IMR-90 (cell line): ENCODE measurements at regions not wholly inside any gene's neighbourhood (a gene's known extent, or its start where the extent isn't known, plus 50 kb on each side); places are given as distances from the start of the nearest gene placed in this dataset.

Experiments used
- ATAC-seq: fragments of 200-7000 bp; cut with Tn5 transposase; 2 replicates; pipeline ENCODE4 v1.9.1; 2020; ENCODE audit warnings: low read depth, mild to moderate bottlenecking, moderate library complexity
- BruUV-seq: library from RNA; stranded (reverse); fragments of 400-500 nt; replicated peaks from 2 replicates; lab custom pipeline; 2021; lab: Mats Ljungman, UMichigan
- CTCF ChIA-PET: fragments of 300-600 bp; formaldehyde crosslinking; extraction: SDS; loops from one replicate; lab custom pipeline; 2021; ENCODE audit warnings: antibody characterized with exemption; lab: Yijun Ruan, JAX
- POLR2A ChIA-PET: fragments of 300-600 bp; sonication (Branson Sonifier 250); formaldehyde crosslinking; loops from one replicate; lab custom pipeline; 2022; ENCODE audit warnings: antibody characterized with exemption; ENCODE audit not compliant: unreplicated experiment; lab: Charles Lee
- DNase-seq: peaks from one replicate; pipeline ENCODE4 v3.0.0; 2013
- H2AFZ ChIP-seq: replicated peaks from 2 replicates; pipeline ENCODE3; 2013; ENCODE audit warnings: low read length, mild to moderate bottlenecking; ENCODE audit not compliant: poor library complexity
- H2AK5ac ChIP-seq: 2 replicates; pipeline ENCODE4 v1.6.1; 2013; ENCODE audit warnings: low read depth, low read length, inconsistent platforms
- H2AK9ac ChIP-seq: replicated peaks from 2 replicates; pipeline ENCODE3; 2013; ENCODE audit warnings: mild to moderate bottlenecking, low read depth, low read length, moderate library complexity; ENCODE audit not compliant: poor library complexity
- H2BK120ac ChIP-seq: 2 replicates; pipeline ENCODE4 v1.6.1; 2013; ENCODE audit warnings: low read depth, low read length, inconsistent platforms
- H2BK15ac ChIP-seq: 3 replicates; pipeline ENCODE4 v1.6.1; 2013; ENCODE audit warnings: low read depth, low read length, inconsistent platforms
- H2BK20ac ChIP-seq: 2 replicates; pipeline ENCODE4 v1.6.1; 2013; ENCODE audit warnings: low read depth, mild to moderate bottlenecking, inconsistent platforms, low read length, moderate library complexity
- H2BK5ac ChIP-seq: 2 replicates; pipeline ENCODE4 v1.6.1; 2013; ENCODE audit warnings: mild to moderate bottlenecking, low read depth, low read length, inconsistent platforms; ENCODE audit not compliant: poor library complexity, severe bottlenecking
- H3K14ac ChIP-seq: replicated peaks from 2 replicates; pipeline ENCODE4 v1.6.1; 2013; ENCODE audit warnings: low read depth, low read length, inconsistent platforms
- H3K18ac ChIP-seq: 2 replicates; pipeline ENCODE4 v1.6.1; 2013; ENCODE audit warnings: low read depth, low read length, control low read depth
- H3K23ac ChIP-seq: 2 replicates; pipeline ENCODE4 v1.6.1; 2013; ENCODE audit warnings: low read depth, low read length, inconsistent platforms
- H3K27ac ChIP-seq: 2 replicates; pipeline ENCODE4 v1.5.1; 2013; ENCODE audit warnings: mild to moderate bottlenecking, control low read depth, low read length; ENCODE audit not compliant: insufficient read depth
- H3K27me3 ChIP-seq: 2 replicates; pipeline ENCODE4 v1.6.1; 2013; ENCODE audit warnings: low read length; ENCODE audit not compliant: control insufficient read depth, insufficient read depth
- H3K36me3 ChIP-seq: 2 replicates; pipeline ENCODE4 v1.6.1; 2013; ENCODE audit warnings: low read length, mixed read lengths; ENCODE audit not compliant: control insufficient read depth, insufficient read depth
- H3K4ac ChIP-seq: 2 replicates; pipeline ENCODE4 v1.6.1; 2013; ENCODE audit warnings: low read depth, low read length, inconsistent platforms
- H3K4me1 ChIP-seq: 2 replicates; pipeline ENCODE4 v1.6.1; 2013; ENCODE audit warnings: low read length, mixed read lengths; ENCODE audit not compliant: control insufficient read depth, insufficient read depth
- H3K4me2 ChIP-seq: 2 replicates; pipeline ENCODE4 v1.6.1; 2013; ENCODE audit warnings: low read depth, mild to moderate bottlenecking, control low read depth, low read length, moderate library complexity
- H3K4me3 ChIP-seq: 2 replicates; pipeline ENCODE4 v1.5.1; 2013; ENCODE audit warnings: low read depth, mild to moderate bottlenecking, control low read depth, low read length, moderate library complexity; ENCODE audit not compliant: insufficient read depth
- H3K56ac ChIP-seq: 2 replicates; pipeline ENCODE4 v1.6.1; 2013; ENCODE audit warnings: low read length, inconsistent platforms; ENCODE audit not compliant: insufficient read depth; ENCODE audit errors: extremely low read depth
- H3K79me1 ChIP-seq, 2 experiments: 2 replicates each; pipeline ENCODE4 v1.6.1; 2013; ENCODE audit warnings: low read length in 2 of 2, inconsistent platforms in 1 of 2, low read depth in 1 of 2
- H3K9ac ChIP-seq: 2 replicates; pipeline ENCODE4 v1.6.1; 2013; ENCODE audit warnings: low read depth, low read length, control low read depth
- H3K9me1 ChIP-seq: 2 replicates; pipeline ENCODE4 v1.6.1; 2013; ENCODE audit warnings: low read length, inconsistent platforms; ENCODE audit not compliant: insufficient read depth
- H3K9me3 ChIP-seq: 2 replicates; pipeline ENCODE4 v1.6.1; 2013; ENCODE audit warnings: low read length; ENCODE audit not compliant: control insufficient read depth, insufficient read depth
- H4K20me1 ChIP-seq: 2 replicates; pipeline ENCODE4 v1.6.1; 2013; ENCODE audit warnings: low read length, inconsistent platforms; ENCODE audit not compliant: insufficient read depth
- H4K5ac ChIP-seq: 2 replicates; pipeline ENCODE4 v1.6.1; 2013; ENCODE audit warnings: mild to moderate bottlenecking, low read depth, low read length, control low read depth
- H4K8ac ChIP-seq, 2 experiments: 2 replicates each; pipeline ENCODE4 v1.6.1; 2013; ENCODE audit warnings: low read depth in 2 of 2, low read length in 2 of 2, control low read depth in 1 of 2, inconsistent platforms in 1 of 2
- H4K91ac ChIP-seq: 2 replicates; pipeline ENCODE4 v1.6.1; 2013; ENCODE audit warnings: low read depth, low read length, inconsistent platforms; ENCODE audit not compliant: insufficient read depth
- BHLHE40 ChIP-seq: fragments of 150-350 bp; IDR thresholded peaks from 2 replicates; pipeline ENCODE4 v1.6.1; 2016; ENCODE audit warnings: mild to moderate bottlenecking, low read depth, low read length
- CEBPB ChIP-seq: IDR thresholded peaks from 2 replicates; pipeline ENCODE4 v1.6.1; 2012; ENCODE audit warnings: low read depth, low read length, improper control_type of control experiment
- CHD1 ChIP-seq: IDR thresholded peaks from 2 replicates; pipeline ENCODE4 v1.6.1; 2012; ENCODE audit warnings: low read depth, low read length, improper control_type of control experiment
- CTCF ChIP-seq: conservative IDR thresholded peaks from 2 replicates; pipeline ENCODE4 v1.5.1; 2012; ENCODE audit warnings: mild to moderate bottlenecking, low read depth, low read length, improper control_type of control experiment
- ELK1 ChIP-seq: fragments of 150-350 bp; IDR thresholded peaks from 2 replicates; pipeline ENCODE4 v1.6.1; 2016; ENCODE audit warnings: low read depth, mild to moderate bottlenecking, low read length, moderate library complexity, borderline replicate concordance
- FOS ChIP-seq: fragments of 150-350 bp; IDR thresholded peaks from 2 replicates; pipeline ENCODE4 v1.6.1; 2016; ENCODE audit warnings: low read depth, low read length
- MAFK ChIP-seq: IDR thresholded peaks from 2 replicates; pipeline ENCODE4 v1.6.1; 2012; ENCODE audit warnings: low read depth, low read length, improper control_type of control experiment
- MAZ ChIP-seq: IDR thresholded peaks from 2 replicates; pipeline ENCODE4 v1.6.1; 2012; ENCODE audit warnings: low read depth, mild to moderate bottlenecking, low read length, improper control_type of control experiment, moderate library complexity, borderline replicate concordance
- MXI1 ChIP-seq: IDR thresholded peaks from 2 replicates; pipeline ENCODE4 v1.6.1; 2012; ENCODE audit warnings: low read depth, mild to moderate bottlenecking, low read length, moderate library complexity, borderline replicate concordance
- NFE2L2 ChIP-seq: fragments of 150-350 bp; IDR thresholded peaks from 2 replicates; pipeline ENCODE4 v1.6.1; 2016; ENCODE audit warnings: low read depth, mild to moderate bottlenecking, low read length
- POLR2A ChIP-seq: IDR thresholded peaks from 2 replicates; pipeline ENCODE4 v1.6.1; 2012; ENCODE audit warnings: mild to moderate bottlenecking, low read depth, low read length
- RAD21 ChIP-seq: IDR thresholded peaks from 2 replicates; pipeline ENCODE4 v1.6.1; 2012; ENCODE audit warnings: low read length, improper control_type of control experiment
- RCOR1 ChIP-seq: IDR thresholded peaks from 2 replicates; pipeline ENCODE4 v1.6.1; 2012; ENCODE audit warnings: mild to moderate bottlenecking, low read length, improper control_type of control experiment; ENCODE audit not compliant: insufficient replicate concordance
- RFX5 ChIP-seq: IDR thresholded peaks from 2 replicates; pipeline ENCODE4 v1.8.0; 2012; ENCODE audit warnings: low read depth, mild to moderate bottlenecking, low read length, moderate library complexity
- SMC3 ChIP-seq: fragments of 150-350 bp; IDR thresholded peaks from 2 replicates; pipeline ENCODE4 v1.6.1; 2016; ENCODE audit warnings: low read depth, mild to moderate bottlenecking, antibody characterized with exemption, low read length, moderate library complexity
- USF2 ChIP-seq: fragments of 150-350 bp; IDR thresholded peaks from 2 replicates; pipeline ENCODE4 v1.6.1; 2017; ENCODE audit warnings: mild to moderate bottlenecking, antibody characterized with exemption, low read length, low read depth
- WGBS, 2 experiments: methylation state at CpG; one replicate each; pipeline versions ENCODE4 v1.1.5 to v1.1.7; 2013; ENCODE audit warnings: missing lambda C conversion rate in 2 of 2; ENCODE audit not compliant: insufficient read length in 1 of 2; ENCODE audit errors: extremely low coverage in 2 of 2; 5-methylcytosine and 5-hydroxymethylcytosine counted together
- dilution Hi-C: fragments of 300-500 bp; cut with HindIII; formaldehyde crosslinking; loops from one replicate; pipeline ENCODE4 v1.14.3; 2018; ENCODE audit warnings: low sequenced_read_pairs; ENCODE audit not compliant: unreplicated experiment
- in situ Hi-C: fragments of 300-500 bp; cut with MboI; formaldehyde crosslinking; loops from 3 replicates; pipeline ENCODE4 v1.14.3; 2019; ENCODE audit warnings: low sequenced_read_pairs, inconsistent platforms, mixed read lengths
- intact Hi-C: fragments of 100-400 bp; cut with micrococcal nuclease; formaldehyde crosslinking; loops from 2 replicates; pipeline ENCODE4 v1.10.0; 2022

- Histone ChIP-seq H2AFZ (no peak overlapping the region), H3K4me2 (no peak overlapping the region), H4K5ac (no peak overlapping the region), H2AK5ac (no peak overlapping the region), H3K4ac (no peak overlapping the region), H2BK5ac (no peak overlapping the region), H3K56ac (no peak overlapping the region), H3K18ac (no peak overlapping the region), H3K27ac (no peak overlapping the region), H2BK15ac (no peak overlapping the region), H4K20me1 (no peaks in the 10 kb centered on the region), H3K27me3 (no peaks in the 10 kb centered on the region), H3K36me3 (no peaks in the 10 kb centered on the region), H2BK120ac (no peak overlapping the region), H3K9me3 (no peaks in the 10 kb centered on the region; the same call in 1 of the 2 replicates), H3K4me3 (no peak overlapping the region), H2AK9ac (no peak overlapping the region), H3K9ac (no peak overlapping the region), H3K23ac (no peak overlapping the region), H4K8ac (no peak overlapping the region), H4K91ac (no peak overlapping the region), H2BK20ac (no peak overlapping the region), H3K4me1 (no peaks in the 10 kb centered on the region), H3K14ac (no peak overlapping the region), H3K9me1 (no peaks in the 10 kb centered on the region), H3K79me1 (no peaks in the 10 kb centered on the region)
- POLR2A ChIA-PET: no interaction called here
- intact Hi-C loops (no loop called here), dilution Hi-C loops (no loop called here), in situ Hi-C loops (no loop called here)
- DNase-seq (no peak), ATAC-seq (no peak)
- CTCF ChIA-PET: no interaction called here
- WGBS, 2 experiments: 20% methylated on average over 1 of the region's 3 CpGs; no CpG with 5 or more reads in 1 of the 2 experiments
- TF ChIP-seq BHLHE40: no peak
- no peak for TF ChIP-seq CHD1
- TF ChIP-seq CTCF: no peak
- no peak for TF ChIP-seq ELK1
- no peak for TF ChIP-seq RAD21
- no peak for TF ChIP-seq POLR2A
- no peak for TF ChIP-seq MAFK
- no peak for TF ChIP-seq MXI1
- no peak for TF ChIP-seq MAZ
- no peak for TF ChIP-seq RCOR1
- TF ChIP-seq RFX5: no peak
- no peak for TF ChIP-seq CEBPB
- no peak for TF ChIP-seq FOS
- no peak for TF ChIP-seq USF2
- no peak for TF ChIP-seq SMC3
- TF ChIP-seq NFE2L2: no peak
- no TSS peak for BruUV-seq
Observed at GRCh38 chr13:68048802-68049359, 818.7 kb upstream of the PCDH9 start.
